ENCODE measurements at regions not wholly inside any gene's neighbourhood (a gene's known extent, or its start where the extent isn't known, plus 50 kb on each side); places are given as distances from the start of the nearest gene placed in this dataset.

- DNase-seq (ENCODE audit: low spot score, unreplicated experiment) = no peak
- Mint-ChIP-seq H3K9me3 (ENCODE audit: low read depth) (no peaks in the 10 kb centered on the region), H3K36me3 (ENCODE audit: insufficient read depth) (no peaks in the 10 kb centered on the region), H3K27ac (no peak overlapping the region), H3K4me3 (ENCODE audit: low read depth) (no peak overlapping the region), H3K4me1 (ENCODE audit: low read depth) (no peaks in the 10 kb centered on the region), H3K27me3 (no peaks in the 10 kb centered on the region)
- TF ChIP-seq, protein P1, sequence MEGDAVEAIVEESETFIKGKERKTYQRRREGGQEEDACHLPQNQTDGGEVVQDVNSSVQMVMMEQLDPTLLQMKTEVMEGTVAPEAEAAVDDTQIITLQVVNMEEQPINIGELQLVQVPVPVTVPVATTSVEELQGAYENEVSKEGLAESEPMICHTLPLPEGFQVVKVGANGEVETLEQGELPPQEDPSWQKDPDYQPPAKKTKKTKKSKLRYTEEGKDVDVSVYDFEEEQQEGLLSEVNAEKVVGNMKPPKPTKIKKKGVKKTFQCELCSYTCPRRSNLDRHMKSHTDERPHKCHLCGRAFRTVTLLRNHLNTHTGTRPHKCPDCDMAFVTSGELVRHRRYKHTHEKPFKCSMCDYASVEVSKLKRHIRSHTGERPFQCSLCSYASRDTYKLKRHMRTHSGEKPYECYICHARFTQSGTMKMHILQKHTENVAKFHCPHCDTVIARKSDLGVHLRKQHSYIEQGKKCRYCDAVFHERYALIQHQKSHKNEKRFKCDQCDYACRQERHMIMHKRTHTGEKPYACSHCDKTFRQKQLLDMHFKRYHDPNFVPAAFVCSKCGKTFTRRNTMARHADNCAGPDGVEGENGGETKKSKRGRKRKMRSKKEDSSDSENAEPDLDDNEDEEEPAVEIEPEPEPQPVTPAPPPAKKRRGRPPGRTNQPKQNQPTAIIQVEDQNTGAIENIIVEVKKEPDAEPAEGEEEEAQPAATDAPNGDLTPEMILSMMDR (IDR thresholded peaks at IDR 0.05; ENCODE audit: unreplicated experiment) = no peak
Observed at GRCh38 chr2:155836439-155836838, 496.1 kb downstream of the NR4A2 start.

DNA sequence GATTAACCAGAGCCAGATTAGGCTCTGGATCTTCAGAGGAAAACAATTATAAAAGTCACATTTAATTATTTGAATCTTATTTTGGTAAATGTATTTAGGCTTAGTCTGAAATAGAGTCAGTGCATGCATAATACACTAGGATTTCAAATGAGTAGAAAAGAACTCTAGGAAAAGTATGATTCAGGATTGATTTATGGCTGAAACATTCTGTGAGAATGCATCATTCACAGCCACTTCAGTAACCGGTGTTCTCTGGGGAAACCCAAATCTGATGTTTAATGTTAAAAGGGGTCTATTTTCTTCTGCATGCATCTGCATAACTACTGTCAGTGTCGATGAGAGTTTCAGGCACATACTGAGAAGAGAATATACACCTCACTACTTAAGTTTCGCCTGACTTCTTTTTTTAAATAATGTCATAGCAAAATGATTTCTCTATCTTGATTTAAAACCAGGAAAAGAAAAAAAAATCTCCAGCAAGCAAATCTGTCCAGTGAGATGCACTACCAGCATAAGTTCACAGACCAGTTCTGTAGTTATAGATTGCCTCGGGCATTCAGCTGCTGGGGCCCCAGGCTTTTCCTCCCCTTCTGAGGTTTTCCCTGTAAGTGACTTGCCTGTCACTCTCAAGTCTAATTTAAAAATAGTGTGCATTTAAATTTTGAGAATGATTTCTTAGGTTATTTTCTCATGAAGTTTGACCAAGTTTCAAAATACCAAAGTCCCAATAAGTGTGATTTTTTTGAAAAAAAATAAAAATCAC is 501.5 kb downstream of the NR4A2 start:
- H3K4me3 Mint-ChIP-seq (ENCODE audit: low read depth) = no peak overlapping the region
- H3K27ac Mint-ChIP-seq = no peak overlapping the region
- TF ChIP-seq, protein P1 (IDR thresholded peaks at IDR 0.05; ENCODE audit: unreplicated experiment) = no peak
- H3K36me3 Mint-ChIP-seq (ENCODE audit: insufficient read depth) = no peaks in the 10 kb centered on the region
- DNase-seq (ENCODE audit: low spot score, unreplicated experiment) = no peak
- H3K4me1 Mint-ChIP-seq (ENCODE audit: low read depth) = peaks cover 15% of the 10 kb centered on the region
- H3K9me3 Mint-ChIP-seq (ENCODE audit: low read depth) = peaks cover 2% of the 10 kb centered on the region
- peaks cover 4% of the 10 kb centered on the region for H3K27me3 Mint-ChIP-seq

GRCh38 chr2:155830351-155830750 is 502.2 kb downstream of the NR4A2 start:
- Mint-ChIP-seq H3K36me3 (ENCODE audit: insufficient read depth) (no peaks in the 10 kb centered on the region), H3K9me3 (ENCODE audit: low read depth) (peaks cover 2% of the 10 kb centered on the region), H3K27me3 (peaks cover 4% of the 10 kb centered on the region), H3K4me1 (ENCODE audit: low read depth) (peaks cover 17% of the 10 kb centered on the region), H3K4me3 (ENCODE audit: low read depth) (no peak overlapping the region), H3K27ac (peak overlapping the region; percentile 65)
- no peak for DNase-seq (ENCODE audit: low spot score, unreplicated experiment)
- TF ChIP-seq, protein P1 (IDR thresholded peaks at IDR 0.05; ENCODE audit: unreplicated experiment) = no peak

- Mint-ChIP-seq H3K9me3 (ENCODE audit: low read depth) (peaks cover 2% of the 10 kb centered on the region), H3K4me3 (ENCODE audit: low read depth) (no peak overlapping the region), H3K4me1 (ENCODE audit: low read depth) (peaks cover 11% of the 10 kb centered on the region), H3K27me3 (peaks cover 4% of the 10 kb centered on the region), H3K27ac (no peak overlapping the region), H3K36me3 (ENCODE audit: insufficient read depth) (no peaks in the 10 kb centered on the region)
- TF ChIP-seq, protein P1 (IDR thresholded peaks at IDR 0.05; ENCODE audit: unreplicated experiment) = no peak
- DNase-seq (ENCODE audit: low spot score, unreplicated experiment) = no peak
Observed at GRCh38 chr2:155825876-155826275, 506.6 kb downstream of the NR4A2 start.

- DNase-seq (ENCODE audit: low spot score, unreplicated experiment) = no peak
- Mint-ChIP-seq H3K4me3 (ENCODE audit: low read depth) (no peak overlapping the region), H3K4me1 (ENCODE audit: low read depth) (peaks cover 4% of the 10 kb centered on the region), H3K27ac (no peak overlapping the region), H3K9me3 (ENCODE audit: low read depth) (peaks cover 8% of the 10 kb centered on the region), H3K36me3 (ENCODE audit: insufficient read depth) (peaks cover 3% of the 10 kb centered on the region), H3K27me3 (no peaks in the 10 kb centered on the region)
- TF ChIP-seq, protein P1 (IDR thresholded peaks at IDR 0.05; ENCODE audit: unreplicated experiment) = peak; percentile 27
Observed at GRCh38 chr2:155815851-155816250, 516.7 kb downstream of the NR4A2 start.

Data from progenitor cell of endocrine pancreas (in vitro differentiated cells).